WTC11 (cell line): ENCODE measurements at regions not wholly inside any gene's neighbourhood (a gene's known extent, or its start where the extent isn't known, plus 50 kb on each side); places are given as distances from the start of the nearest gene placed in this dataset.

Experiments used
- ATAC-seq: fragments of 200-7000 bp; cut with Tn5 transposase; 2 replicates; pipeline ENCODE4 v1.10.0; 2021; ENCODE audit warnings: mild to moderate bottlenecking, moderate library complexity
- CTCF ChIA-PET: fragments of 300-600 bp; sonication (Branson Sonifier 250); formaldehyde crosslinking; loops from one replicate; lab custom pipeline; 2021; ENCODE audit warnings: antibody characterized with exemption; lab: Charles Lee
- POLR2A ChIA-PET: fragments of 350-600 bp; sonication (Branson Sonifier 250); formaldehyde crosslinking; loops from one replicate; lab custom pipeline; 2021; ENCODE audit warnings: antibody characterized with exemption; lab: Charles Lee
- DNase-seq: peaks from one replicate; pipeline ENCODE4 v3.0.0; 2021; ENCODE audit warnings: low spot score
- H3K27ac Mint-ChIP-seq: 2 replicates; pipeline ENCODE4 v1.8.0; 2021; ENCODE audit warnings: mixed read lengths
- H3K27me3 Mint-ChIP-seq: 2 replicates; pipeline ENCODE4 v1.8.0; 2021; ENCODE audit warnings: low read depth, mild to moderate bottlenecking, moderate library complexity, mixed read lengths
- H3K36me3 Mint-ChIP-seq: 2 replicates; pipeline ENCODE4 v1.8.0; 2021; ENCODE audit warnings: mixed read lengths
- H3K4me1 Mint-ChIP-seq: 2 replicates; pipeline ENCODE4 v1.8.0; 2022; ENCODE audit warnings: mixed read lengths
- H3K4me3 Mint-ChIP-seq: 2 replicates; pipeline ENCODE4 v1.8.0; 2021; ENCODE audit warnings: mild to moderate bottlenecking, moderate library complexity, mixed read lengths
- H3K9me3 Mint-ChIP-seq: 2 replicates; pipeline ENCODE4 v1.8.0; 2021; ENCODE audit warnings: mixed read lengths
- ARID4B ChIP-seq: sonication (generic); formaldehyde crosslinking; IDR thresholded peaks from 2 replicates; pipeline ENCODE4 v1.8.0; 2023; ENCODE audit warnings: missing genetic modification reagents, mild to moderate bottlenecking, borderline replicate concordance
- ATF3 ChIP-seq: sonication (generic); formaldehyde crosslinking; conservative IDR thresholded peaks from 2 replicates; pipeline ENCODE4 v1.8.1; 2022; ENCODE audit warnings: mild to moderate bottlenecking, missing genetic modification reagents
- E2F4 ChIP-seq: sonication (generic); formaldehyde crosslinking; IDR thresholded peaks from 2 replicates; pipeline ENCODE4 v1.8.1; 2022; ENCODE audit warnings: low read depth, mild to moderate bottlenecking, moderate library complexity, missing genetic modification reagents, borderline replicate concordance
- E2F5 ChIP-seq: sonication (generic); formaldehyde crosslinking; IDR thresholded peaks from 2 replicates; pipeline ENCODE4 v1.8.1; 2022; ENCODE audit warnings: mild to moderate bottlenecking, moderate library complexity, missing genetic modification reagents
- ERG ChIP-seq: fragments of 250-450 bp; sonication (Bioruptor Pico); IDR thresholded peaks from 2 replicates; pipeline ENCODE4 v1.8.0; 2021; ENCODE audit warnings: mild to moderate bottlenecking
- ESRRA ChIP-seq: sonication (generic); formaldehyde crosslinking; IDR thresholded peaks from 2 replicates; pipeline ENCODE4 v1.8.1; 2022; ENCODE audit warnings: mild to moderate bottlenecking, missing genetic modification reagents, borderline replicate concordance
- ETV6 ChIP-seq: sonication (generic); formaldehyde crosslinking; IDR thresholded peaks from 2 replicates; pipeline ENCODE4 v1.8.1; 2022; ENCODE audit warnings: mild to moderate bottlenecking, missing genetic modification reagents
- FOXJ3 ChIP-seq: sonication (generic); formaldehyde crosslinking; IDR thresholded peaks from 2 replicates; pipeline ENCODE4 v1.9.0; 2021; ENCODE audit warnings: missing genetic modification reagents, mild to moderate bottlenecking, borderline replicate concordance
- HMGXB4 ChIP-seq: sonication (generic); formaldehyde crosslinking; IDR thresholded peaks from 2 replicates; pipeline ENCODE4 v1.8.1; 2023; ENCODE audit warnings: mild to moderate bottlenecking, moderate library complexity, missing genetic modification reagents
- JUN ChIP-seq: sonication (generic); formaldehyde crosslinking; IDR thresholded peaks from 2 replicates; pipeline ENCODE4 v1.8.0; 2023; ENCODE audit warnings: mild to moderate bottlenecking, missing genetic modification reagents
- KAT7 ChIP-seq: sonication (generic); formaldehyde crosslinking; IDR thresholded peaks from 2 replicates; pipeline ENCODE4 v1.8.1; 2023; ENCODE audit warnings: missing genetic modification reagents, mild to moderate bottlenecking, borderline replicate concordance
- OVOL2 ChIP-seq: fragments of 250-450 bp; sonication (Bioruptor Pico); IDR thresholded peaks from 2 replicates; pipeline ENCODE4 v1.9.0; 2021; ENCODE audit warnings: mild to moderate bottlenecking, borderline replicate concordance
- SMAD4 ChIP-seq: sonication (generic); formaldehyde crosslinking; IDR thresholded peaks from 2 replicates; pipeline ENCODE4 v1.8.0; 2022; ENCODE audit warnings: mild to moderate bottlenecking, missing genetic modification reagents
- SOX15 ChIP-seq: fragments of 250-450 bp; sonication (Bioruptor Pico); IDR thresholded peaks from 2 replicates; pipeline ENCODE4 v1.9.0; 2021; ENCODE audit warnings: mild to moderate bottlenecking
- ZBTB21 ChIP-seq: sonication (generic); formaldehyde crosslinking; IDR thresholded peaks from 2 replicates; pipeline ENCODE4 v1.8.1; 2023; ENCODE audit warnings: mild to moderate bottlenecking, missing genetic modification reagents, borderline replicate concordance
- ZMAT4 ChIP-seq: fragments of 250-450 bp; sonication (Bioruptor Pico); IDR thresholded peaks from 2 replicates; pipeline ENCODE4 v1.9.0; 2021; ENCODE audit warnings: mild to moderate bottlenecking
- ZNF121 ChIP-seq: sonication (generic); formaldehyde crosslinking; IDR thresholded peaks from 2 replicates; pipeline ENCODE4 v1.8.0; 2023; ENCODE audit warnings: missing genetic modification reagents
- ZNF396 ChIP-seq: fragments of 250-450 bp; sonication (Bioruptor Pico); IDR thresholded peaks from 2 replicates; pipeline ENCODE4 v1.8.0; 2021; ENCODE audit warnings: mild to moderate bottlenecking, moderate library complexity, borderline replicate concordance
- ZNF423 ChIP-seq: fragments of 250-450 bp; sonication (Bioruptor Pico); IDR thresholded peaks from 2 replicates; pipeline ENCODE4 v2.1.2; 2022; ENCODE audit warnings: mild to moderate bottlenecking, moderate library complexity

GRCh38 chr2:136173126-136173525 lies 55.2 kb upstream of the CXCR4 start:
- no peak for ATAC-seq
- Mint-ChIP-seq H3K4me1 (peaks cover 17% of the 10 kb centered on the region), H3K4me3 (no peak overlapping the region), H3K27me3 (no peaks in the 10 kb centered on the region; the same call in 1 of the 2 replicates), H3K9me3 (peaks cover 13% of the 10 kb centered on the region), H3K36me3 (no peaks in the 10 kb centered on the region), H3K27ac (no peak overlapping the region)
- ChIA-PET CTCF (no interaction called here), POLR2A (no interaction called here)
- no peak for DNase-seq
- no peak for TF ChIP-seq ESRRA (CRISPR knock-in tag)
- TF ChIP-seq KAT7 (CRISPR knock-in tag), result no peak
- no peak for TF ChIP-seq ARID4B (CRISPR knock-in tag)
- no peak for TF ChIP-seq E2F5 (CRISPR knock-in tag)

GRCh38 chr2:136171223-136171622 lies 53.3 kb upstream of the CXCR4 start:
- DNase-seq, result no peak
- TF ChIP-seq ZNF423 (CRISPR knock-in tag), result no peak
- TF ChIP-seq JUN (CRISPR knock-in tag), result no peak
- no peak for TF ChIP-seq SMAD4 (CRISPR knock-in tag)
- no peak for TF ChIP-seq ZBTB21 (CRISPR knock-in tag)
- no peak for TF ChIP-seq OVOL2 (CRISPR knock-in tag)
- no peak for TF ChIP-seq ERG (CRISPR knock-in tag)
- TF ChIP-seq E2F4 (CRISPR knock-in tag), result no peak
- TF ChIP-seq ETV6 (CRISPR knock-in tag), result no peak
- no peak for TF ChIP-seq ATF3 (CRISPR knock-in tag)
- TF ChIP-seq ZNF121 (CRISPR knock-in tag), result no peak
- no peak for TF ChIP-seq HMGXB4 (CRISPR knock-in tag)
- TF ChIP-seq ZMAT4 (CRISPR knock-in tag), result no peak
- no peak for TF ChIP-seq ZNF396 (CRISPR knock-in tag)
- TF ChIP-seq FOXJ3 (CRISPR knock-in tag), result no peak
- TF ChIP-seq SOX15 (CRISPR knock-in tag), result no peak
- TF ChIP-seq, all 79 proteins: peak for 0
- H3K9me3 Mint-ChIP-seq, result peaks cover 13% of the 10 kb centered on the region
- no peak overlapping the region for H3K4me3 Mint-ChIP-seq
- peaks cover 24% of the 10 kb centered on the region for H3K4me1 Mint-ChIP-seq
- no peaks in the 10 kb centered on the region; the same call in none of the 2 replicates for H3K27me3 Mint-ChIP-seq
- no peak for ATAC-seq
- no peak overlapping the region for H3K27ac Mint-ChIP-seq
- CTCF ChIA-PET, result no interaction called here
- H3K36me3 Mint-ChIP-seq, result no peaks in the 10 kb centered on the region
- POLR2A ChIA-PET, result no interaction called here
